IPS-18a (cell line): ENCODE measurements at regions not wholly inside any gene's neighbourhood (a gene's known extent, or its start where the extent isn't known, plus 50 kb on each side); places are given as distances from the start of the nearest gene placed in this dataset.
"Not testable (repeated sequence)": the region's sequence is repeated elsewhere in the genome, so short reads cannot be mapped to it uniquely, and the experiment has no call there.

ENCODE experiments used
- H3K27ac ChIP-seq: one replicate; pipeline ENCODE4 v1.5.1; 2013; ENCODE audit warnings: low read length
- H3K27me3 ChIP-seq: one replicate; pipeline ENCODE4 v1.6.1; 2013; ENCODE audit warnings: mild to moderate bottlenecking, low read length; ENCODE audit not compliant: control insufficient read depth, insufficient read depth
- H3K36me3 ChIP-seq: one replicate; pipeline ENCODE4 v1.6.1; 2013; ENCODE audit warnings: low read depth, low read length; ENCODE audit not compliant: control insufficient read depth
- H3K4me1 ChIP-seq: one replicate; pipeline ENCODE4 v1.6.1; 2013; ENCODE audit warnings: low read depth, low read length; ENCODE audit not compliant: control insufficient read depth
- H3K4me3 ChIP-seq: one replicate; pipeline ENCODE4 v1.5.1; 2013; ENCODE audit warnings: low read length
- H3K9ac ChIP-seq: one replicate; pipeline ENCODE4 v1.6.1; 2013; ENCODE audit warnings: mild to moderate bottlenecking, low read length, moderate library complexity
- H3K9me3 ChIP-seq: one replicate; pipeline ENCODE4 v1.6.1; 2013; ENCODE audit warnings: low read depth, low read length; ENCODE audit not compliant: control insufficient read depth

DNA sequence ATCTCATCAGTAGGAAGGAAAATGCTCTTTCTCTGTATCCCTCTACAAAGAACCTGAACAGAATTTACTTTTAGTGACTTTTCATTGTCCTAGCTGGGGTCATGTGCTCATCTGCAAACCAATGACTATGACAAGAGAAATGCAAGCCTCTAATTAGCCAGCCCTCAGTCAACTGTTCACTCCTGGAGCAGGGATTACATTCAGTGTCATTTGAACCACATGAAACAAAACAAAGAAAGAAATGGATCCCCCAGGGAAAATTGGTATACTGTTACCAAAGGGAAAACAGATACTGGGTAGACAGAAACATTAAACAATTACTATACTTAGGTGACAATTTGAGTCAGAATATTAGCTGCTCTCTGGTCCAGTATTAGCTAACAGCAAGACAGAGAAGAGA is 173.6 kb downstream of the RCHY1 start:
- Histone ChIP-seq H3K4me1 (no peaks in the 10 kb centered on the region), H3K4me3 (no peak overlapping the region), H3K9ac (no peak overlapping the region), H3K27me3 (no peaks in the 10 kb centered on the region), H3K9me3 (no peaks in the 10 kb centered on the region), H3K36me3 (no peaks in the 10 kb centered on the region), H3K27ac (no peak overlapping the region)

DNA sequence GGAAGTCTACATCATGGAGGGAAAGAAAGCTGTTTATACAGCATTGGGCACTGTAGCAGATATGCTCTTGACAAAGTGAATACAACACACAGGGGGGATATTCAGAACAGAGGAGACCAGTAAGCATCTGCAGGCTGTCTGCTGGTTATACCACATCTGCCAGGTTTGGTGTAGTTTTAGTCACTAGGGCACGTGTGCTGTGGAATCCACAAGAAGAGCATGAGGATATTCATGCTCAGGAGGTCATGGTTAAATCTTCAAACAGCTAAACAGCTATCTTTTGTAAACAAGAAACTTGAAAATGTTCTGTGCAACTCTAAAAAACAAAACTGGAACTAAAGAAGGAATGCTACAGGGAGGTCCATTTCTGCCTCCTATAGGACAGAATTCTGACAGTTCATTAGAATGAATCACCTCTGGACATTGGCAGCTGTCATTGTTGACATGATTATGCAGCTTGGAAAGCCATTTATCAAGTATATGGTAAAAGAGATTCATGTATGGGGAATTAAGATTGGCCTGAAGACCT is 175.8 kb downstream of the RCHY1 start:
- Histone ChIP-seq H3K9me3 (no peaks in the 10 kb centered on the region), H3K4me3 (no peak overlapping the region), H3K4me1 (no peaks in the 10 kb centered on the region), H3K27ac (no peak overlapping the region), H3K27me3 (no peaks in the 10 kb centered on the region), H3K36me3 (no peaks in the 10 kb centered on the region), H3K9ac (no peak overlapping the region)

DNA sequence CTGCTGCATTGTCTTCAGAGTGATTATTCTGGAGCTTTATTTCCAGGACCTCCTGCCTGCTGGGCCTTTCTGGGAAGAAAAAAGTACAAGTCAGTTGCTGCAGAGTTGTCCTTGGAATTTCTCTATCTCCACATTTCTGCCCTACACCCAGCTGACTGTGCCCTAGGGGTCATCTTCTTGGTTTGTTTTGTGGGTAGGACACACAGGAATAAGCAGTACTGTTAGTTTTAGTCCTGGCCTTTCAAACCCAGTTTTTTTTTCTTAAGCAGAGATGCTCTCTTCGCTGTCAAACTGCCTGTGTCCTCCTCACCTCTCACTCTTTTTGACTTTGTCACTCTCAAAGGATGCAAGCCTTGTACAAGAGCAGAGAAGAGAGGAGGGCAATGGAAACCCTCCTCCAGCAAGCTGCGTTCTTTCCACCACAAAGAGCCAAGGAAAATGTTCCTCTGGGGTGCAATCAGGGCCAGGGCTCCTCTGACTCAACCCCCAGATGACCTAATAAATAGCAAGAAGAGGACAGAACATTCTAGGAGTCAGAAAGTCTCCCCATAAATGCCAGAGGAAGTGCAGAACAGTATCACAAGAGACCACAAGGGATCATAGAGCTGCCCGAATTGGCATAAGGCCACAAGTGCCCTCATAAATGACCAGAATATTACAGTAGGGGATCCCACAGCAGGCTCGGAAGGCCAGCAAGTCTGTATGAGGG is 186.2 kb downstream of the RCHY1 start:
- Histone ChIP-seq H3K9me3 (no peaks in the 10 kb centered on the region), H3K27ac (no peak overlapping the region)

DNA sequence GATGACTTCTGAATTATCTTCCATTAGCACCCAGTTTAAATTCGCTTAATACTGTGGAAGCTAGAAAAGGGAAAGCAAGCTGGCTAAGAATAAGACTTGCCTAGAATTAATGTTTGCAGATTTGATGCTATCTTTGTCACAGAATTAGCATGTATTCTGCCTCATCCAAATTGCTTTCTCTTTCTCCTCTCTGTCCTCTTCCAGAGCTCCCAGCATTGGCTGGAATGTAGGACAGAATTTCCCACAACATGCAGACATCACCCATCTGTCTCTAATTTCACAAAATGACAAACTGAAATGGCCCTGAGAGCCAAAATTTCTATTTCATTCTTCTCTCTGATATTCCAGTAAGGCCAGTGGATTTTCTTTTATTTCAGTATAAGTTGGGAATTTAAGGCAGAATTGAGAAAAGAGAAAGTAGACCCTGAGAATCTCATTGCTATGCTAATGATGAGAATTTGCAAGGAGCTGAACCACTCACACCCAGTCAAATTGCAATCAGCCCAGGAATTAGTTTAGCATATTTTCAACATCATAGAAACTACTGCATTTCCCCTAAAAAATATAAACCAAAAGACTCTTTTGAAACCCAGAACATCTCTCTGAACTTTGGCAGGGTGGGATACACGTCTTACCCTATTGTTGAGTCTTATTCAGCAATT is 188.8 kb downstream of the RCHY1 start:
- H3K9ac ChIP-seq = no peak overlapping the region
- no peaks in the 10 kb centered on the region for H3K36me3 ChIP-seq
- H3K4me1 ChIP-seq = peaks cover 9% of the 10 kb centered on the region
- H3K9me3 ChIP-seq = no peaks in the 10 kb centered on the region
- no peak overlapping the region for H3K4me3 ChIP-seq
- no peak overlapping the region for H3K27ac ChIP-seq
- no peaks in the 10 kb centered on the region for H3K27me3 ChIP-seq

More for the DNA sequence above, 186.2 kb downstream of the RCHY1 start:
- Histone ChIP-seq H3K27me3 (no peaks in the 10 kb centered on the region), H3K4me1 (peaks cover 9% of the 10 kb centered on the region), H3K4me3 (no peak overlapping the region), H3K9ac (no peak overlapping the region), H3K36me3 (no peaks in the 10 kb centered on the region)

DNA sequence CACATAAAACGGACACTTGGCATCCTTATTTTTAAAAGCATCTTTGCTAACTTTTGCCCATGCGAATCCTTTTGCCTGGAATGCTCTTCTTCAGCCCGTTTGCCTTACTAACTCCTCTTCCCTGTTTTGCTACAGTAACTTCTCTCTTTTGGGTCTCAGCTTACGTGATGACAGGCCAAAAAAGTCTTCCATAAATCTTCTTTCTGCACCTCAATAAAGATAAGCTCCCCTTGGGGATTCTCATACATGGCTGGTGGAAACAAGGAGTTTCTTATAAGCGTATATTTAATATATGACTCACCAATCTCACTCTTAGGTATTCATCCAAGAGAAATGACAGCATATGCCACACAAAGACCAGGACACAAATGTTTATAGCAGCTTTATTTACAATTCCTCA is 192.7 kb downstream of the RCHY1 start:
- Histone ChIP-seq H3K27ac (no peak overlapping the region), H3K9ac (no peak overlapping the region), H3K4me3 (no peak overlapping the region), H3K9me3 (no peaks in the 10 kb centered on the region), H3K4me1 (peaks cover 6% of the 10 kb centered on the region), H3K36me3 (no peaks in the 10 kb centered on the region), H3K27me3 (no peaks in the 10 kb centered on the region)

DNA sequence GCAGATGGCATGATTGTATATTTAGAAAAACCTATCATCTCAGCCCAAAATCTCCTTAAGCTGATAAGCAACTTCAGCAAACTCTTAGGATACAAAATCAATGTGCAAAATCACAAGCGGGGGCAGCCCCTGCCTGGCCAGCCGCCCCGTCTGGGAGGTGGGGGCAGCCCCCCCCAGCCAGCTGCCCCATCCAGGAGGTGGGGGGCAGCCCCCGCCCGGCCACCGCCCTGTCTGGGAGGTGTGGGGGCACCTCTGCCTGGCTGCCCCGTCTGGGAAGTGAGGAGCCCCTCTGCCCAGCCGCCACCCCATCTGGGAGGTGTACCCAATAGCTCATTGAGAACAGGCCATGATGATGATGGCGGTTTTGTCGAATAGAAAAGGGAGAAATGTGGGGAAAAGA is 196.6 kb downstream of the RCHY1 start:
- not testable (repeated sequence) for H3K4me3 ChIP-seq, H3K4me1 ChIP-seq, H3K36me3 ChIP-seq, H3K9me3 ChIP-seq, H3K27ac ChIP-seq, H3K9ac ChIP-seq, H3K27me3 ChIP-seq

DNA sequence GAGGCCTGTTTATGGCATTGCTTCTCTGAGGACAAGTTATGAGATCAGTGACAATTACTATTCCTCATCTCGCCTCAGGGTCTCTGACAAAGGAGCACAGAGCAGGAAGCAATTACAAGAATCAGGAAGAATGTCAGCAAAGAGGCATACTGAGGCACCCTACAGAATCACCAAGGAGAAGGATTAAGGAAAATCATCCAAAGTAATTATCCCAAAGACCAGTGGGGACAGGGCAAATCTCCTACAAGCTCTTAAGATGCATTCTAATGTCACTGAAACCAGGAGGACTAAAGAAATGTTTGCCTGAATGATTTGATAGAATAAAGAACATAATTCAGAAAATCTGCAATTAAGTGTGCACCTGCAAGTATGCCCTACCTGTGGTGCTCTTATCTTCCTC is 206.2 kb downstream of the RCHY1 start:
- no peak overlapping the region for H3K9ac ChIP-seq
- no peaks in the 10 kb centered on the region for H3K36me3 ChIP-seq
- H3K4me1 ChIP-seq = no peaks in the 10 kb centered on the region
- H3K27ac ChIP-seq = no peak overlapping the region
- H3K27me3 ChIP-seq = no peaks in the 10 kb centered on the region
- no peak overlapping the region for H3K4me3 ChIP-seq
- peaks cover 2% of the 10 kb centered on the region for H3K9me3 ChIP-seq

DNA sequence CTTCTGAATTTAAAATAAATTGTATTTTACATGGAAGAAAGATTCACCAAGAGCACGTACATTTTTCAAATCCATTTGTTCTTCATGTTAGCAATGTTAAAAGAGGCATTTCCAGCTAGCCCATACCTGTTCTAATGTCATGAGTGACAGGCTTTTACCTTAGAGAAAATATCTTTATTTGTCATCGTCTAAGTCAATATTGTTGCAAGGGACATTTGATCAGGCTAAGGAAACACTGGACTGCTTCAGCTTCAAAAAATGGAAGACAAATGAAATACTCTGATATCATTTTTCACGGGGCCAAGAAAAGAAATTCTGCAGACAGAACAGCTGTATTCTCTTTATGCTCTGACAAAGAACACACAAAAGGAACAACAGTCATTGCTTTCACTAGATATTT is 207.7 kb downstream of the RCHY1 start:
- no peaks in the 10 kb centered on the region for H3K4me1 ChIP-seq
- H3K27ac ChIP-seq = no peak overlapping the region
- no peaks in the 10 kb centered on the region for H3K9me3 ChIP-seq
- H3K4me3 ChIP-seq = no peak overlapping the region
- no peaks in the 10 kb centered on the region for H3K36me3 ChIP-seq
- H3K27me3 ChIP-seq = no peaks in the 10 kb centered on the region
- H3K9ac ChIP-seq = no peak overlapping the region

DNA sequence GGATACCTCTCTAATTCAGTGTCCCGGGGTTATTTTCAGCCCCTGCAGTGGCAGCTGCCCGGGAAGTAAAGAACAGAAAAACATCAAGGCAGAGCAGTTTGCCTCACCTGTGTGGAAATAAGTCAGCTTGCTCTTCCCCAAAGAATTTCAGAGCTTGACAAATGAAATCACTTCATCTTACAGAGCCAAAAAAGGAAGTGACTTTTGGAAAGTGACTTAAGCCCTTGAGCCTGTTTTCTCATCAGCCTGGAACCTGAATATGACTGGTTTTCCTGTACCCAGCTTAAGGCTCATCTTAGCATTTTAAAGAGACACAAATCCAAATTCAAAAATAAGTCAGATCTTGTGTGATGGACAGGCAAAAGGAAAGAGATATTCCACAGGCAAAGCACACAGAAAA is 211.6 kb downstream of the RCHY1 start:
- H3K4me1 ChIP-seq = no peaks in the 10 kb centered on the region
- no peaks in the 10 kb centered on the region for H3K36me3 ChIP-seq
- H3K27me3 ChIP-seq = no peaks in the 10 kb centered on the region
- H3K9me3 ChIP-seq = peaks cover 6% of the 10 kb centered on the region
- no peak overlapping the region for H3K27ac ChIP-seq
- no peak overlapping the region for H3K9ac ChIP-seq
- no peak overlapping the region for H3K4me3 ChIP-seq

DNA sequence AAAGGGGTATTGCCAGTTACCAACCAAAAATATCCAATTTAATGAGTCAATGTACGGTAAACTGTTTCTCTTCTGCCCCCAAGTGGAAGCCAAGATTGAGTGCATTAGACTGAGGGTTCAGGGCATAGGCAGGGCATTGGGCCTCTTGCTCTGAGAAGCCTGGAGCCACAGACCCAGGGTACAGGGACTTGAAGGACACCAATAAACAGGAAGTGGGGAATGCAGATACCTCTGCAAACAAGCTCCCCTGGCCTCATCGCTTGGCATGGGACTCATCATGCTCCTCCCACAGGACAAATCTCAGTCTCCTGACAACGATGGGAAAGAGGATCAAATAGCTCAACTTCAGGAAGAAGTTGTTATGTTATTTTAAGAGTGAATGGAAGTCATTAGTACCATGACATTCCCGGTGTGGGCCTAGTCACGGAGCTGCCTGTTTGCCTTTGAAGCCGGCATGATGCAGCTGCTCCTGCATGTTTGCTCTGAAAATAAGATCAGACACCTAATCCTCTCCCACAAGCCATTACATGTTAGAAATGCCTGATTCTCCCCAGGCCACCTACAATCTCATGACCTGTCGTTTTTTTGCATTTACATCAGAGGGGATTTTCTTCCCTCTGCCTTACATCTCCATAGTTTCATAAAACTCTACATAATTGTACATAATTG is 224.2 kb downstream of the RCHY1 start:
- Histone ChIP-seq H3K27me3 (no peaks in the 10 kb centered on the region), H3K4me1 (peaks cover 3% of the 10 kb centered on the region), H3K36me3 (no peaks in the 10 kb centered on the region), H3K9me3 (no peaks in the 10 kb centered on the region), H3K9ac (no peak overlapping the region), H3K27ac (no peak overlapping the region), H3K4me3 (no peak overlapping the region)

DNA sequence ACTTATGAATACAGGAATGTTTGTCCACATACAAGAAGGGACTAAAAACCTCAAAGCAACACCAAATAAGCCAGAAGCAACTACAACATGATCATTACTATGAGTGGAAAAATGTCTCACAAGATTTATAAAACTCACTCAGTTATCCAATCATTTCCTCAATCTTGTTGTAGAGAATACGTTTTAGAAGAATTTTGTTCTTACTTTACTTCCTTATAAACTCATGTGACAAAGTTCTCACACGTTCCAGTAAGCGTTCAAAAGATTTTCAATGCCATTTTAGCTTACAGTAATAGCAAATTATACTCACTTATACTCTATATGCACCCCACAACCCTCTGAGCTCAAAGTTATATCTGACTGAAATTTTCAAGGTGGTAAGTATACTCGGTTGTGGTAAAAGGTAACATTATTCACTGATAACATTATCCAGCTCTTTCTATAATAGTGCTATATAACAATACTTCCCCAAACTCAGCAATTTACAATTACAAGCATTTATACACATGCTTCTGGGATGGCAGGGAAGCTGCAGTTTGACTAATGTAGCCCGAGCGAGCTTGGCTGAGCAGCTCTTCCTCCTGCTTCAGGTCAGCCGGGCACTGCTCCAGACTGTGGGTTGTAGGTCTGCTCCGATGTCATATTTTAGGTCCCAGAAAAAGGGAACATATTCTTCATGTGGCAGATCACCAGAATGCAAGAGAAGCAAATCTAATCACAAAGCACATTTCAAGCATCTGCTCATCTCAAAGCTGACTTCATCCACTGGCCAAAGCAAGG is 226.3 kb downstream of the RCHY1 start:
- Histone ChIP-seq H3K9ac (no peak overlapping the region), H3K27me3 (no peaks in the 10 kb centered on the region), H3K27ac (no peak overlapping the region), H3K4me3 (no peak overlapping the region), H3K9me3 (no peaks in the 10 kb centered on the region), H3K36me3 (no peaks in the 10 kb centered on the region), H3K4me1 (peaks cover 3% of the 10 kb centered on the region)
